Lower leg skin (tissue), 3 donors: ENCODE measurements at regions not wholly inside any gene's neighbourhood (a gene's known extent, or its start where the extent isn't known, plus 50 kb on each side); places are given as distances from the start of the nearest gene placed in this dataset.

Source experiments
- CTCF ChIP-seq, 3 donors: fragments of 450-650 bp; IDR thresholded peaks; one replicate each; pipeline ENCODE4 v1.5.1; 2016; ENCODE audit warnings: antibody characterized with exemption in 3 of 3, mild to moderate bottlenecking in 3 of 3, moderate library complexity in 2 of 3
- POLR2A ChIP-seq, 2 donors: fragments of 450-650 bp; IDR thresholded peaks; one replicate each; pipeline ENCODE4 v1.6.1; 2016 to 2017; ENCODE audit warnings: antibody characterized with exemption in 2 of 2, mild to moderate bottlenecking in 1 of 2, moderate library complexity in 1 of 2

DNA sequence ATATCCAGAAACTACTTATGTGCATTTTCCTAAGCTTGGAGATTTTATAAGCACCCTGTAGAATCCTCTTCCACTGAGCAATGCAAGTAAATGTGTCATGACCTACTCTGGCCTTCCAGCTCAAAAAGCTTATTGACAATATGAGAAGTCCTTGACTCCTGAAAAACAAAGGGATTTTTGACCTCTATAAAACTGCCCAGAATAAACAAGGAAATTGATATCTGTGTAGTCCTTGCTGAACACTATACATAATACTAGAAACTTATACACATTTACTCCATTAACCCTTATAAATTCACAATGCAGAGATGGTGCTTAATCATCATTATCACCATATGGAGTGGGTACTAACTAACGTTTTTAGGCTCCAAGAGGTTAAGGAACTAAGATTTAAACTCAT is 197.4 kb upstream of the KRR1 start:
- no peak for TF ChIP-seq CTCF (IDR thresholded peaks at IDR 0.05)
- no peak for TF ChIP-seq POLR2A (IDR thresholded peaks at IDR 0.05)
